ENCODE measurements at regions not wholly inside any gene's neighbourhood (a gene's known extent, or its start where the extent isn't known, plus 50 kb on each side); places are given as distances from the start of the nearest gene placed in this dataset.

DNA sequence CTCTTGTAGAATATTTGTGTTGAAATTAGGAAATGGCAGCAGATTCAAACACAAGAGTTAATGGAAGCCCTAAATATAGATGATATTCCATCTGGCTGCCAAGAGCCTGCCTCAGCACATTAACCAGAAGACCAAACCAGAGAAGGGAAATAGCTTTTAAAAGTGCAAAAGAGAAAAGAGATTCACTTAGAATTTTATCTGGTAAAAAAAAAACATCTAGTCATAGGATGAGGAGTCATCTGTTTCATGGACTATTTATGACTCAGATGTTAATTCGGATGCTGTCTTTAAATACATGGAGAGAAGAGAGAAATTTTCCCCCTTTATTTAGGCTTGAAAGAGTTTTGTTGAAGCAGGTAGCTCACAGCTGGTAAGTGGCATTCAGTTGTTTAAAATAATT lies 201.6 kb upstream of the NUDT4 start:
- H3K27ac Mint-ChIP-seq (ENCODE audit: unreplicated experiment), result peak overlapping the region; percentile 29
- TF ChIP-seq CTCF (IDR thresholded peaks at IDR 0.05), result no peak
- peaks cover 8% of the 10 kb centered on the region for H3K9me3 Mint-ChIP-seq (ENCODE audit: unreplicated experiment)
- H3K27me3 Mint-ChIP-seq (ENCODE audit: unreplicated experiment), result no peaks in the 10 kb centered on the region
- no peaks in the 10 kb centered on the region for H3K36me3 Mint-ChIP-seq (ENCODE audit: unreplicated experiment)
- no peak overlapping the region for H3K4me3 Mint-ChIP-seq (ENCODE audit: unreplicated experiment)
- DNase-seq (ENCODE audit: extremely low spot score, unreplicated experiment), result no peak
- peaks cover 10% of the 10 kb centered on the region for H3K4me1 Mint-ChIP-seq (ENCODE audit: unreplicated experiment)

- Mint-ChIP-seq H3K27me3 (ENCODE audit: unreplicated experiment) (no peaks in the 10 kb centered on the region), H3K36me3 (ENCODE audit: unreplicated experiment) (no peaks in the 10 kb centered on the region), H3K27ac (ENCODE audit: unreplicated experiment) (no peak overlapping the region), H3K9me3 (ENCODE audit: unreplicated experiment) (peaks cover 8% of the 10 kb centered on the region), H3K4me3 (ENCODE audit: unreplicated experiment) (no peak overlapping the region), H3K4me1 (ENCODE audit: unreplicated experiment) (peaks cover 10% of the 10 kb centered on the region)
- no peak for TF ChIP-seq CTCF (IDR thresholded peaks at IDR 0.05)
- no peak for DNase-seq (ENCODE audit: extremely low spot score, unreplicated experiment)
Observed at GRCh38 chr12:93176610-93177126, 201.1 kb upstream of the NUDT4 start.

DNA sequence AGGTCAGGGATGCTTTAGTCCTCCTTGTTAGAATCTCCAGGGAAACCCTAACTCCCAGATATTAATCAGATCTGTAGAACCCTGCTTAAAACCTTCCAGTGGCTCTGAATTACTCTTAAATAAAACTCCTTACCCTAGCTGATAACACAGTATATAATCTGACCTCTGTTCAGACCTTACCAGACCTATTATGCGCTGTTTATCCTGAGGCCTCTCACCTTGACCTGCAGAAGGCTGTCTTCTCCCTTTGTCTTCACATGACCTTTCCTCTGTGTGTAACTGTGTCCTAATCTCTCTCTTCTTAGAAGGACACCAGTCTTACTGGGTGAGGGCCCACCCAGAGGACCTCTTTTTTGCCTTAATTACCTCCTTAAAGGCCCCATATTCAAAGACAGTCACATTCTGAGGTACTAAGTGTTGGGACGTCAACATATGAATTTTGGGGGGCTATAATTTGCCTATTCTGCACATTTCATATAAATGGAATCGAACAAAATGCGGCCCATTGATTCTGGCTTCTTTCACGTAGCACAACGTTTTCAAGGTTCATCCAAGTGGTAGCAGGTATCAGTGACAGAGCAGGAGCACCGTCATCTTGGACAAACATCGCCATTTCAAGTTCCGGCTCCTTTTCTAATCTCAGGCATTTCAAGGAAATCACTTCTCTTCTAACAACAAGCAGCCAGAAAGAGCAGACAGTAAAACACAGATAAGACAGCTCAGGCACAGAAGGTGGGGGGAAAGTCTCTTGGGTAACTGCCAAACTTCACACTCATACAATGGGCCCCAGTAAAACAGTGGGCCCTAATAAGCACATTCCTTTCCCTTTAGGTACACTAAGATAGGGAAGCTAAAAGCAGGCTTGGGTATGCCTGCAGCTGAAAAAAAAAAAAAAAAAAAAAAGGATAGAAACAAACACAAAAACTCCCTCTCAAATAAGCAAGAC lies 200.2 kb upstream of the NUDT4 start:
- DNase-seq (ENCODE audit: extremely low spot score, unreplicated experiment), result no peak
- H3K4me1 Mint-ChIP-seq (ENCODE audit: unreplicated experiment), result peaks cover 10% of the 10 kb centered on the region
- H3K27ac Mint-ChIP-seq (ENCODE audit: unreplicated experiment), result peak overlapping the region; percentile 1
- H3K9me3 Mint-ChIP-seq (ENCODE audit: unreplicated experiment), result peaks cover 8% of the 10 kb centered on the region
- no peak overlapping the region for H3K4me3 Mint-ChIP-seq (ENCODE audit: unreplicated experiment)
- no peaks in the 10 kb centered on the region for H3K27me3 Mint-ChIP-seq (ENCODE audit: unreplicated experiment)
- no peak for TF ChIP-seq CTCF (IDR thresholded peaks at IDR 0.05)
- H3K36me3 Mint-ChIP-seq (ENCODE audit: unreplicated experiment), result no peaks in the 10 kb centered on the region

GRCh38 chr12:93178154-93178878 lies 199.4 kb upstream of the NUDT4 start:
- no peak overlapping the region for H3K4me3 Mint-ChIP-seq (ENCODE audit: unreplicated experiment)
- H3K36me3 Mint-ChIP-seq (ENCODE audit: unreplicated experiment), result no peaks in the 10 kb centered on the region
- peaks cover 8% of the 10 kb centered on the region for H3K9me3 Mint-ChIP-seq (ENCODE audit: unreplicated experiment)
- H3K27ac Mint-ChIP-seq (ENCODE audit: unreplicated experiment), result no peak overlapping the region
- H3K4me1 Mint-ChIP-seq (ENCODE audit: unreplicated experiment), result peaks cover 10% of the 10 kb centered on the region
- H3K27me3 Mint-ChIP-seq (ENCODE audit: unreplicated experiment), result no peaks in the 10 kb centered on the region
- no peak for TF ChIP-seq CTCF (IDR thresholded peaks at IDR 0.05)
- DNase-seq (ENCODE audit: extremely low spot score, unreplicated experiment), result no peak

- Mint-ChIP-seq H3K27me3 (ENCODE audit: unreplicated experiment) (no peaks in the 10 kb centered on the region), H3K4me1 (ENCODE audit: unreplicated experiment) (peaks cover 14% of the 10 kb centered on the region), H3K4me3 (ENCODE audit: unreplicated experiment) (no peak overlapping the region), H3K27ac (ENCODE audit: unreplicated experiment) (no peak overlapping the region), H3K36me3 (ENCODE audit: unreplicated experiment) (no peaks in the 10 kb centered on the region), H3K9me3 (ENCODE audit: unreplicated experiment) (peaks cover 8% of the 10 kb centered on the region)
- no peak for TF ChIP-seq CTCF (IDR thresholded peaks at IDR 0.05)
- DNase-seq (ENCODE audit: extremely low spot score, unreplicated experiment), result no peak
Observed at GRCh38 chr12:93179792-93180191, 197.9 kb upstream of the NUDT4 start.
